NCI-H2029 treated with DMSO at 0.1 percent for 48 hours (cell line): ENCODE measurements at regions not wholly inside any gene's neighbourhood (a gene's known extent, or its start where the extent isn't known, plus 50 kb on each side); places are given as distances from the start of the nearest gene placed in this dataset.

Source experiments
- DNase-seq: peaks from one replicate; lab custom pipeline; 2025; lab: John Stamatoyannopoulos, UW

- DNase-seq, result no peak
These were observed 339.3 kb upstream of the PFKP start for GRCh38 chr10:2728087-2728486.

GRCh38 chr10:2716596-2716995 is 350.8 kb upstream of the PFKP start:
- DNase-seq, result no peak

GRCh38 chr10:2714597-2714996 is 352.8 kb upstream of the PFKP start:
- no peak for DNase-seq

DNA sequence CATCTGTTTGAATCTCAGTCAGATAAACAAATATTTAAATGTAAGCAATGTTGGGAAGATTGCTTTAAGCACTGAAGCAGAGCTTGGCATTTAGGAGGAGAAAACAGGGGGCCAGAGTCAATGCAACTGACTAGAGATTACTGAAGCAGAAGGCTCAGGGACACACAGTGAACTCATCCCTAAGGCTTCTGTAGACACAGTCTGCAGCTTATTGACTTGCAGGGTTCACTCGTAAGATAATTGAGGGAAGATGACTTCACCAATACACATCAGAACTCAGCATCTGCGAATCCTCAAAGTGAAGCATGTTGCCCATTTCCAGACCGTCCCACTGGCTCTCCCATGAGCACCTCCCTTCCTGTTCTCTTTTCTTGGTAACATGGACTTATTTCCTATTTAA is 363.4 kb upstream of the PFKP start:
- DNase-seq, result no peak

DNA sequence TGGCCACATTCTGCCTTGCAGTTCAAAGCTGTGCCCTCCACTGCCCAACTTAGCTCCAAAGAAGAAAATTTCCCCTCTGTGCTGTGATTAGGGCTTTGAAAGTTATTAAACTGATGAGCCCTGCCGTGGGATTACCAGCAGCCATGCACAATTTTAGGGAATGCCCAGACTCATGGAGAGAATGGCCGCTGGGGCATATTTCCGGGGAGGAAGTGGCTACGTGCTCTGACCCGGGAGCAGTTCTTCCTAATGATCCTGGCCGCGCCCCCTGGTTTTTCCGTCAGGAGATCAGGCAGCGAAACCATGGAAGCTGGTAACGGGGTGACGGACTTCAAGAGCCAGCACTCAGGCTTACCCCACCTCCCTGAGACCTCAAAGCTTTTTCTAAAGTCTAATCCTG is 365.5 kb upstream of the PFKP start:
- DNase-seq, result no peak

- DNase-seq, result no peak
These were observed 366.6 kb upstream of the PFKP start for GRCh38 chr10:2700626-2701305.

GRCh38 chr10:2688958-2689357 is 378.4 kb upstream of the PFKP start:
- no peak for DNase-seq

GRCh38 chr10:2686691-2687090 is 380.7 kb upstream of the PFKP start:
- no peak for DNase-seq

DNA sequence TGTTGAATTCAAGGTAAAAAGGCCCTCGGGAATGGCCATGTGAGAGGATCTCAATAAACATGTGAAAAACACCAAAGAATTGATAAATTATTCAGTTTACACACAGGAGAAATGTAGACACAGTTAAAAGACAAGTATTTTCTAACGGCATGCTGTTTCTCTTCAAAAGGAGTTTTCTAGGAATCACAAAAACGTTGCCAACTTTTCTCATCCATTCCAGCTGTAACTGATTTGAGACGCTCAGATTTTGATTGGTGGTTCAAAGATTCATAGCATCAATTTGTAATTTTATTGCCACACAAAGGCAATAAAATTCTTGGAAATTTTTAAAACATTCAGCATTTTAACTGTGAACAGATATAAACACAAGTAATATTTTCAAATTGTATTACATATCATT is 384.9 kb upstream of the PFKP start:
- DNase-seq, result no peak

- DNase-seq, result no peak
These were observed 385.5 kb upstream of the PFKP start for GRCh38 chr10:2681891-2682290.

DNA sequence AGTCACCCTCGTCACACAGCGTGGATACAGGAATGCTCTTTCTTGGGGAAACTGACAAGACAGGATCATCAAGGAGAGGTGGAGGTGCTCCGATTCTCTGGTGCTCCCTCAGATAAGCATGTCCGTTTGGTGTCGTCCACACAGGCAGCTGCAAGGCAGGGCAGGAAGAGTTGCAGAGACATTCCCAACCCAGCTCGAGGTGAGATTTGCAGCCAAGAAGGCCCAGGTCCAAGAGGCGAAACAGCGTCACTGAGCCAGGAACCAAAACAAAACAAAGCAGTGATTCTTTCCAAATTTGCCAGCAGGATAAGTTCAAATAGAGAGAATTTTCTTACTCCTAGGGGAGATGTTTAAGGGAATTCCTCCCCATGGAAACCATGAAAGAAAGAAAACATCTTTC is 386.5 kb upstream of the PFKP start:
- DNase-seq, result no peak

DNA sequence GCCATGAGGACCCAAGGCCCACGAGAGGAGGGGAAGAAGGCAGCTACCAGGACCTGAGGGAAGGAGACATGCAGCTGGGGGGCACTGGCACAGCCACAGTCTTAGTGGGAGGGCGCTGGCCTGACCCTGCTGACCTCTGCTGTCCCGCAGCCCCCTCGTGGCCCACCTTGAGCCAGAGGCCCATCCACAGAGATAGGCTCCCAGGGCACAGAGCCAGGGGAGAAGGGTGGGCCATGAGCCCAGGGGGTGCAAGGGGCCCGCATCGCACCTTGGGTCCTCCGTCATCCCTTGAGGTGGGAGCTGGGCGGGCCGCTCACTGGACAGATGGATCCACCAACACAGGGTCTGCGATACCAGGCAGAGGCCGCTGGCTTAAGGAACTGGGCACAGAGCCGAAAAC is 387.7 kb upstream of the PFKP start:
- no peak for DNase-seq

DNA sequence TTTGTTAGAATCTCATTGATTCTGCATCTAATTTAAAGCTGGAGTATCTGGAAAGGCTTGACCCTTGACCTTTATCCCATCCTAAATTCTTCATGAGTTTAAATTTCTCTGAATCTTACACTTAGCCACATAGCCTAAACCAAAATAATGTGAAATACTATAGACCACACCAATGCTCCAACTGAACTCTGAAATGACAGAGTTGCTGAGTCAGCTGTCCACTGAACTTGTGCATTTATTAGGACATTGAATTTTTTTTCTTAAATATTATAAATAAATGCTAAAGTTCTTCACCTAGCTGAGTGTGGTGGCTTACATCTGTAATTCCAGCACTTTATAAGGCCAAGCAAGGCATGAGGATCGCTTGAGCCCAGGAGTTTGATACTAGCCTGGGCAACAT is 390.9 kb upstream of the PFKP start:
- no peak for DNase-seq

GRCh38 chr10:2674451-2674850 is 392.9 kb upstream of the PFKP start:
- no peak for DNase-seq

- DNase-seq, result no peak
These were observed 396.5 kb upstream of the PFKP start for GRCh38 chr10:2670864-2671263.

GRCh38 chr10:2665772-2666171 is 401.6 kb upstream of the PFKP start:
- no peak for DNase-seq

DNA sequence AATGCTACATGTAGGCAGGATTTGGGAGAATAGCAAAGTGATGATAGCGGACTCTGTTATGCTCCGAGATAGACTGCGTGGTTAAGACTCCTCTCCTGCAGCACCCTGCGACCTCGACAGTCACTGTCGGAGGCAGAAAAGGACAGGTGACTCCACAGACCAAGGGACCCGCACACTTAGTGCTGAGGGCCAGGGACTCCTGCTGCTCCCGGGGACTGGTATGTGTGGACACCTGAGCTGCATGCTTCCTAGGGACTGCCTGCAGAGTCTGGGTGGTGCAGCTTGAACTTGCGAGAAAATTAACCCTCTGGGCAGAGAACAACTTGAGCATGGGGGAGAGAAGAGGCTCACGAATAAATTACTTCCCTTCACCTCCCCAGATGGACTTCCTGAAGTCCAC is 407.1 kb upstream of the PFKP start:
- no peak for DNase-seq

DNA sequence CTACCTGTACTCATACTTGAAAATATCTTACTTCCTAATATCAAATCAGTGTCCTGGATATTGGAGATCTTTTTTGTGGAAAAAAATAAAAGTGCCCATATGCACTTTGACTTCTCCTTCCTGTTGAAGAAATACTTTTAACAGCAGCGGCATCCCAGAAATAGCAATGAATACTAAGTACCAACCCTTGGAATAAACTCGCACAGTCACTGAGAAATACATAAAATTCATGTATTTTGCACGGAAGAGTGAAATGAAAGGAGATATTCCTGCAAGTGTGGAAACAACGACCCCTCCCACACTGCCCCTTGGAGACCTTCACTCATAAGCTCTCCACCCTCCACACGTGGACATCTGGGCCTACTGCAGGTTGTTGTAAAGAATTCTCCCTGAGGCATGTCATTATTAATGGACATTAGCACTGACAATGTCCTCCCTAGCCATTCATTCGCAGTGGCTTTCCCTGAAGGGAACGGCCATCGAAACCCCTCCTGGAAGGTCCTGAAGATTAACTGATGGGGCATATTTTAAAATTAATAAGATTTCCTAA is 407.6 kb upstream of the PFKP start:
- no peak for DNase-seq

DNA sequence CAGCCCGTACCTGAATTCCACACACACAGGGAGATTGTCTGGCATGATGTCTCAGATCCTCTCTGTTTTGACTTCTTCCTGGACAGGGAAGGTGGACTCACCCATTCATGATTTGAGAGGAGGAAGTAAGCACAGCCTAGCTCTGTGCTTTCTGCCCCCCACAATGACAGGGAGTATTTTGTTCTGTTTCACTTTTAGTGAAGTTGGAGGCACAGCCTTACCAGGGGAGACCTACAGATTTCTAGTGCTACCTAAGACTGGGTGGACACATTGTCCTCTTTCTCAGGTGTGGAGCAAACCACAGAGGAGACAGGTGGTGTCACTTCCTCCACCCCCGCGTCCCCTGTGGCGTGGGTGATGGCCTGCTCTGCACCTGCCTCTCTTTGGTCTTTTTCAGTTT is 408.6 kb upstream of the PFKP start:
- DNase-seq, result no peak

GRCh38 chr10:2650328-2650727 is 417.0 kb upstream of the PFKP start:
- no peak for DNase-seq

GRCh38 chr10:2641028-2641427 is 426.3 kb upstream of the PFKP start:
- DNase-seq, result no peak

GRCh38 chr10:2633630-2634029 is 433.7 kb upstream of the PFKP start:
- DNase-seq, result no peak

- DNase-seq, result no peak
These were observed 435.7 kb upstream of the PFKP start for GRCh38 chr10:2631557-2632205.

DNA sequence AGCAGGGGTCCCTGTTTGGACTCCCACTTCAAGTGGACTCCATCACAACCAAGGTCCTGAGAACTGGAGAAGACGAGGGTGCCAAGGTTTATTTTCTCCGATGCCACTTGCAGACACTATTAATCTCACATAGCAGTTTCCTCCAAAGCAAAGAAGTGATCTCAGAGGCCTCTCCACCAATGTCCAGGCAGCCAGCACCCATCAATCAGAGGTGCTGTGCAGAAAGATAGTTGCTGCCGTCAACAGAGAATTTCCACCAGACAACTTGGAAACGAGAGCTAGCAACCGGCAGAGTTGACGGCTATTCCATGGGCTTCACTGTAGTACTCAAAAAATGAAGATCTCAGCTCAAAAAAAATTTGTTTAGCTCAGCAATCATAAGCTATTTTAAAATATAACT is 438.6 kb upstream of the PFKP start:
- DNase-seq, result no peak
